Naive thymus-derived CD8-positive, alpha-beta T cell (primary cell): ENCODE measurements at regions not wholly inside any gene's neighbourhood (a gene's known extent, or its start where the extent isn't known, plus 50 kb on each side); places are given as distances from the start of the nearest gene placed in this dataset.

Experiments
- ATAC-seq, 2 donors: fragments of 150-1000 bp; cut with Tn5 transposase in 1 of 2; sonication (Bioruptor Pico), chemical (Tn5 transposase) in 1 of 2; 1 replicate in 1 of 2; 2 replicates in 1 of 2; pipeline ENCODE4 v1.10.0; 2021; ENCODE audit warnings: mild to moderate bottlenecking in 2 of 2, moderate library complexity in 2 of 2
- POLR2A ChIA-PET: fragments of 350-600 bp; sonication (Branson Sonifier 250); formaldehyde crosslinking; loops from one replicate; lab custom pipeline; 2021; ENCODE audit warnings: antibody characterized with exemption; lab: Charles Lee
- DNase-seq, 10 donors: peaks; one replicate each; pipeline versions ENCODE4 v3.0.0 to v3.0.0-alpha.2; 2020 to 2022
- H3K27ac Mint-ChIP-seq, 10 donors: one replicate each; pipeline ENCODE4 v1.8.0; 2020 to 2022; ENCODE audit warnings: mild to moderate bottlenecking in 10 of 10, mixed read lengths in 10 of 10, moderate library complexity in 4 of 10, inconsistent platforms in 1 of 10
- H3K27me3 Mint-ChIP-seq, 5 donors: one replicate each; pipeline ENCODE4 v1.8.0; 2021 to 2022; ENCODE audit warnings: mixed read lengths in 5 of 5
- H3K36me3 Mint-ChIP-seq, 3 donors: one replicate each; pipeline ENCODE4 v1.8.0; 2020 to 2022; ENCODE audit warnings: mixed read lengths in 3 of 3, mild to moderate bottlenecking in 2 of 3, inconsistent platforms in 1 of 3
- H3K4me1 Mint-ChIP-seq, 4 donors: one replicate each; pipeline ENCODE4 v1.8.0; 2021 to 2022; ENCODE audit warnings: mixed read lengths in 4 of 4
- H3K4me3 Mint-ChIP-seq, 10 donors: one replicate each; pipeline ENCODE4 v1.8.0; 2020 to 2022; ENCODE audit warnings: mild to moderate bottlenecking in 10 of 10, mixed read lengths in 10 of 10, moderate library complexity in 6 of 10, inconsistent platforms in 1 of 10
- H3K9me3 Mint-ChIP-seq, 9 donors: one replicate each; pipeline ENCODE4 v1.8.0; 2020 to 2022; ENCODE audit warnings: mixed read lengths in 9 of 9, mild to moderate bottlenecking in 3 of 9, inconsistent platforms in 1 of 9, moderate library complexity in 1 of 9

GRCh38 chr18:3368193-3368592 lies 81.8 kb upstream of the TGIF1 start:
- Mint-ChIP-seq H3K9me3 (peaks cover 0 to 4% (median 0%) of the 10 kb centered on the region in 9 donors), H3K4me3 (no peak overlapping the region)
- POLR2A ChIA-PET: no interaction called here

GRCh38 chr18:3379685-3380084 lies 70.3 kb upstream of the TGIF1 start:
- DNase-seq (no peak), ATAC-seq (no peak)
- no peaks in the 10 kb centered on the region for H3K4me1 Mint-ChIP-seq
- H3K36me3 Mint-ChIP-seq: no peaks in the 10 kb centered on the region
- peaks cover 0 to 6% (median 0%) of the 10 kb centered on the region in 5 donors for H3K27me3 Mint-ChIP-seq
- no peak overlapping the region for H3K4me3 Mint-ChIP-seq
- POLR2A ChIA-PET: no interaction called here
- no peak overlapping the region for H3K27ac Mint-ChIP-seq
- H3K9me3 Mint-ChIP-seq: no peaks in the 10 kb centered on the region

More at GRCh38 chr18:3368193-3368592, 81.8 kb upstream of the TGIF1 start:
- H3K27ac Mint-ChIP-seq: no peak overlapping the region
- DNase-seq (no peak), ATAC-seq (no peak)
- H3K36me3 Mint-ChIP-seq: no peaks in the 10 kb centered on the region
- peaks cover 0 to 10% (median 4%) of the 10 kb centered on the region in 5 donors for H3K27me3 Mint-ChIP-seq
- no peaks in the 10 kb centered on the region for H3K4me1 Mint-ChIP-seq

- Mint-ChIP-seq H3K27ac (no peak overlapping the region), H3K9me3 (no peaks in the 10 kb centered on the region), H3K4me1 (no peaks in the 10 kb centered on the region), H3K36me3 (no peaks in the 10 kb centered on the region), H3K27me3 (peaks cover 0 to 6% (median 0%) of the 10 kb centered on the region in 5 donors), H3K4me3 (no peak overlapping the region)
- DNase-seq (peak in 1 of 10 donors; percentile 9), ATAC-seq (no peak)
- POLR2A ChIA-PET: no interaction called here
Measured at GRCh38 chr18:3380384-3380961, 69.5 kb upstream of the TGIF1 start.

GRCh38 chr18:3383381-3383915 lies 66.5 kb upstream of the TGIF1 start:
- POLR2A ChIA-PET: no interaction called here
- H3K4me3 Mint-ChIP-seq: no peak overlapping the region
- ATAC-seq (no peak), DNase-seq (no peak)
- H3K27me3 Mint-ChIP-seq: no peaks in the 10 kb centered on the region
- no peaks in the 10 kb centered on the region for H3K9me3 Mint-ChIP-seq
- no peaks in the 10 kb centered on the region for H3K4me1 Mint-ChIP-seq
- H3K36me3 Mint-ChIP-seq: no peaks in the 10 kb centered on the region
- H3K27ac Mint-ChIP-seq: no peak overlapping the region

GRCh38 chr18:3384664-3385563 lies 65.1 kb upstream of the TGIF1 start:
- Mint-ChIP-seq H3K27ac (no peak overlapping the region), H3K36me3 (no peaks in the 10 kb centered on the region), H3K9me3 (peaks cover 0 to 4% (median 0%) of the 10 kb centered on the region in 9 donors), H3K4me1 (no peaks in the 10 kb centered on the region), H3K27me3 (no peaks in the 10 kb centered on the region), H3K4me3 (no peak overlapping the region)
- POLR2A ChIA-PET: no interaction called here
- ATAC-seq: no peak
- no peak for DNase-seq

- Mint-ChIP-seq H3K27ac (no peak overlapping the region), H3K27me3 (no peaks in the 10 kb centered on the region), H3K9me3 (peaks cover 0 to 23% (median 9%) of the 10 kb centered on the region in 9 donors), H3K4me1 (no peaks in the 10 kb centered on the region), H3K36me3 (peaks cover 0 to 11% (median 2%) of the 10 kb centered on the region in 3 donors), H3K4me3 (no peak overlapping the region)
- ATAC-seq: no peak
- no peak for DNase-seq
- POLR2A ChIA-PET: no interaction called here
Measured at GRCh38 chr18:3388323-3388722, 61.6 kb upstream of the TGIF1 start.

- no peak for ATAC-seq
- no peaks in the 10 kb centered on the region for H3K4me1 Mint-ChIP-seq
- H3K9me3 Mint-ChIP-seq: peaks cover 0 to 27% (median 9%) of the 10 kb centered on the region in 9 donors
- no peaks in the 10 kb centered on the region for H3K27me3 Mint-ChIP-seq
- no peak for DNase-seq
- POLR2A ChIA-PET: no interaction called here
- peaks cover 0 to 11% (median 2%) of the 10 kb centered on the region in 3 donors for H3K36me3 Mint-ChIP-seq
- no peak overlapping the region for H3K27ac Mint-ChIP-seq
- H3K4me3 Mint-ChIP-seq: no peak overlapping the region
Measured at GRCh38 chr18:3388980-3389379, 61.0 kb upstream of the TGIF1 start.

GRCh38 chr18:3389977-3390376 lies 60.0 kb upstream of the TGIF1 start:
- Mint-ChIP-seq H3K9me3 (peaks cover 0 to 29% (median 9%) of the 10 kb centered on the region in 9 donors), H3K36me3 (peaks cover 0 to 11% (median 2%) of the 10 kb centered on the region in 3 donors), H3K27me3 (no peaks in the 10 kb centered on the region), H3K4me3 (no peak overlapping the region), H3K27ac (no peak overlapping the region), H3K4me1 (no peaks in the 10 kb centered on the region)
- POLR2A ChIA-PET: no interaction called here
- DNase-seq (no peak), ATAC-seq (no peak)

- Mint-ChIP-seq H3K4me3 (no peak overlapping the region), H3K36me3 (peaks cover 0 to 11% (median 2%) of the 10 kb centered on the region in 3 donors), H3K4me1 (no peaks in the 10 kb centered on the region), H3K27me3 (peaks cover 0 to 2% (median 0%) of the 10 kb centered on the region in 5 donors), H3K27ac (no peak overlapping the region), H3K9me3 (peaks cover 0 to 31% (median 10%) of the 10 kb centered on the region in 9 donors)
- POLR2A ChIA-PET: no interaction called here
- ATAC-seq (no peak), DNase-seq (no peak)
Measured at GRCh38 chr18:3391704-3392466, 58.1 kb upstream of the TGIF1 start.

- peaks cover 0 to 2% (median 0%) of the 10 kb centered on the region in 5 donors for H3K27me3 Mint-ChIP-seq
- ATAC-seq (no peak), DNase-seq (no peak)
- H3K36me3 Mint-ChIP-seq: peaks cover 0 to 11% (median 2%) of the 10 kb centered on the region in 3 donors
- POLR2A ChIA-PET: no interaction called here
- no peak overlapping the region for H3K27ac Mint-ChIP-seq
- no peak overlapping the region for H3K4me3 Mint-ChIP-seq
- H3K4me1 Mint-ChIP-seq: no peaks in the 10 kb centered on the region
- peaks cover 0 to 31% (median 10%) of the 10 kb centered on the region in 9 donors for H3K9me3 Mint-ChIP-seq
Measured at GRCh38 chr18:3392467-3392855, 57.5 kb upstream of the TGIF1 start.

GRCh38 chr18:3394648-3395047 lies 55.3 kb upstream of the TGIF1 start:
- POLR2A ChIA-PET: no interaction called here
- no peak for ATAC-seq
- H3K4me3 Mint-ChIP-seq: no peak overlapping the region
- H3K36me3 Mint-ChIP-seq: peaks cover 0 to 11% (median 2%) of the 10 kb centered on the region in 3 donors
- H3K9me3 Mint-ChIP-seq: peaks cover 0 to 29% (median 9%) of the 10 kb centered on the region in 9 donors
- DNase-seq: no peak
- H3K4me1 Mint-ChIP-seq: no peaks in the 10 kb centered on the region
- peaks cover 0 to 2% (median 0%) of the 10 kb centered on the region in 5 donors for H3K27me3 Mint-ChIP-seq
- H3K27ac Mint-ChIP-seq: no peak overlapping the region

GRCh38 chr18:3395466-3395865 lies 54.5 kb upstream of the TGIF1 start:
- H3K4me3 Mint-ChIP-seq: no peak overlapping the region
- H3K4me1 Mint-ChIP-seq: peaks cover 0 to 3% (median 0%) of the 10 kb centered on the region in 4 donors
- no peak overlapping the region for H3K27ac Mint-ChIP-seq
- H3K9me3 Mint-ChIP-seq: peaks cover 0 to 25% (median 6%) of the 10 kb centered on the region in 9 donors
- no peak for DNase-seq
- POLR2A ChIA-PET: no interaction called here
- H3K27me3 Mint-ChIP-seq: peaks cover 0 to 2% (median 0%) of the 10 kb centered on the region in 5 donors
- H3K36me3 Mint-ChIP-seq: peaks cover 1 to 10% (median 4%) of the 10 kb centered on the region in 3 donors
- ATAC-seq: no peak
